ENCODE measurements at regions not wholly inside any gene's neighbourhood (a gene's known extent, or its start where the extent isn't known, plus 50 kb on each side); places are given as distances from the start of the nearest gene placed in this dataset.

- no peak for TF ChIP-seq CTCF (IDR thresholded peaks at IDR 0.05; ENCODE audit: borderline replicate concordance)
- H3K9me3 ChIP-seq (replicated peaks): no peaks in the 10 kb centered on the region
- no peaks in the 10 kb centered on the region for H3K36me3 ChIP-seq
- H3K27ac ChIP-seq (replicated peaks): no peak overlapping the region
- intact Hi-C loops (cut with micrococcal nuclease): no loop called here
- no peaks in the 10 kb centered on the region for H3K27me3 ChIP-seq (ENCODE audit: low read depth)
- H3K4me3 ChIP-seq: no peak overlapping the region
- H3K4me1 ChIP-seq: no peaks in the 10 kb centered on the region
- DNase-seq: no peak
These were observed 269.8 kb downstream of the TMX3 start for GRCh38 chr18:68445136-68445535.

- DNase-seq: no peak
- Histone ChIP-seq H3K27me3 (ENCODE audit: low read depth) (no peaks in the 10 kb centered on the region), H3K9me3 (replicated peaks) (peaks cover 9% of the 10 kb centered on the region), H3K27ac (replicated peaks) (no peak overlapping the region), H3K4me1 (no peaks in the 10 kb centered on the region), H3K36me3 (no peaks in the 10 kb centered on the region), H3K4me3 (no peak overlapping the region)
- intact Hi-C loops (cut with micrococcal nuclease): no loop called here
- TF ChIP-seq CTCF (IDR thresholded peaks at IDR 0.05; ENCODE audit: borderline replicate concordance): no peak
These were observed 273.7 kb downstream of the TMX3 start for GRCh38 chr18:68441241-68441640.

GRCh38 chr18:68440433-68440832, 274.5 kb downstream of the TMX3 start:
- no peak overlapping the region for H3K27ac ChIP-seq (replicated peaks)
- TF ChIP-seq CTCF (IDR thresholded peaks at IDR 0.05; ENCODE audit: borderline replicate concordance): no peak
- intact Hi-C loops (cut with micrococcal nuclease): no loop called here
- no peak overlapping the region for H3K4me3 ChIP-seq
- no peaks in the 10 kb centered on the region for H3K4me1 ChIP-seq
- peaks cover 9% of the 10 kb centered on the region for H3K9me3 ChIP-seq (replicated peaks)
- no peaks in the 10 kb centered on the region for H3K27me3 ChIP-seq (ENCODE audit: low read depth)
- no peaks in the 10 kb centered on the region for H3K36me3 ChIP-seq
- no peak for DNase-seq

GRCh38 chr18:68439642-68440041, 275.3 kb downstream of the TMX3 start:
- H3K4me3 ChIP-seq: no peak overlapping the region
- peak overlapping the region; percentile 21 for H3K27ac ChIP-seq (replicated peaks)
- intact Hi-C loops (cut with micrococcal nuclease): no loop called here
- peaks cover 9% of the 10 kb centered on the region for H3K9me3 ChIP-seq (replicated peaks)
- no peak for TF ChIP-seq CTCF (IDR thresholded peaks at IDR 0.05; ENCODE audit: borderline replicate concordance)
- no peaks in the 10 kb centered on the region for H3K4me1 ChIP-seq
- DNase-seq: no peak
- no peaks in the 10 kb centered on the region for H3K36me3 ChIP-seq
- no peaks in the 10 kb centered on the region for H3K27me3 ChIP-seq (ENCODE audit: low read depth)

GRCh38 chr18:68438983-68439382, 275.9 kb downstream of the TMX3 start:
- no peak for DNase-seq
- no peaks in the 10 kb centered on the region for H3K36me3 ChIP-seq
- peak overlapping the region; percentile 21 for H3K27ac ChIP-seq (replicated peaks)
- TF ChIP-seq CTCF (IDR thresholded peaks at IDR 0.05; ENCODE audit: borderline replicate concordance): no peak
- no peaks in the 10 kb centered on the region for H3K27me3 ChIP-seq (ENCODE audit: low read depth)
- intact Hi-C loops (cut with micrococcal nuclease): no loop called here
- peaks cover 9% of the 10 kb centered on the region for H3K9me3 ChIP-seq (replicated peaks)
- no peaks in the 10 kb centered on the region for H3K4me1 ChIP-seq
- no peak overlapping the region for H3K4me3 ChIP-seq

- no peak for DNase-seq
- Histone ChIP-seq H3K4me1 (no peaks in the 10 kb centered on the region), H3K9me3 (replicated peaks) (peaks cover 9% of the 10 kb centered on the region), H3K27me3 (ENCODE audit: low read depth) (no peaks in the 10 kb centered on the region), H3K4me3 (no peak overlapping the region), H3K27ac (replicated peaks) (peak overlapping the region; percentile 21), H3K36me3 (no peaks in the 10 kb centered on the region)
- intact Hi-C loops (cut with micrococcal nuclease): no loop called here
- TF ChIP-seq CTCF (IDR thresholded peaks at IDR 0.05; ENCODE audit: borderline replicate concordance): no peak
These were observed 276.4 kb downstream of the TMX3 start for GRCh38 chr18:68438536-68438935.
